Chondrocyte (in vitro differentiated cells): ENCODE measurements at regions not wholly inside any gene's neighbourhood (a gene's known extent, or its start where the extent isn't known, plus 50 kb on each side); places are given as distances from the start of the nearest gene placed in this dataset.

Experiments used
- DNase-seq: peaks from one replicate; pipeline ENCODE4 v3.0.0; 2021; ENCODE audit warnings: mixed read lengths, low spot score
- H3K27ac Mint-ChIP-seq: one replicate; pipeline ENCODE4 v1.8.0; 2021; ENCODE audit warnings: mild to moderate bottlenecking, moderate library complexity, mixed read lengths; ENCODE audit not compliant: unreplicated experiment
- H3K27me3 Mint-ChIP-seq: 2 replicates; pipeline ENCODE4 v1.8.0; 2021; ENCODE audit warnings: low read depth, mixed read lengths
- H3K36me3 Mint-ChIP-seq: 2 replicates; pipeline ENCODE4 v1.8.0; 2021; ENCODE audit warnings: low read depth, mixed read lengths
- H3K4me1 Mint-ChIP-seq: 2 replicates; pipeline ENCODE4 v1.8.0; 2021; ENCODE audit warnings: low read depth, mild to moderate bottlenecking, mixed read lengths
- H3K4me3 Mint-ChIP-seq: one replicate; pipeline ENCODE4 v1.8.0; 2021; ENCODE audit warnings: mild to moderate bottlenecking, moderate library complexity, mixed read lengths; ENCODE audit not compliant: unreplicated experiment
- H3K9me3 Mint-ChIP-seq: 2 replicates; pipeline ENCODE4 v1.8.0; 2021; ENCODE audit warnings: low read depth, mixed read lengths
- CTCF ChIP-seq: fragments of 200-600 bp; sonication (generic); IDR thresholded peaks from 2 replicates; pipeline ENCODE4 v1.5.0; 2021; ENCODE audit warnings: antibody characterized with exemption, mild to moderate bottlenecking, moderate library complexity

- Mint-ChIP-seq H3K4me1 (no peaks in the 10 kb centered on the region), H3K9me3 (no peaks in the 10 kb centered on the region), H3K36me3 (no peaks in the 10 kb centered on the region), H3K4me3 (no peak overlapping the region), H3K27ac (no peak overlapping the region), H3K27me3 (peaks cover 7% of the 10 kb centered on the region)
- DNase-seq, result no peak
- TF ChIP-seq CTCF, result no peak
These were observed 104.9 kb downstream of the MTNR1B start for GRCh38 chr11:93074352-93074751.

GRCh38 chr11:93075782-93076181, 106.3 kb downstream of the MTNR1B start:
- no peaks in the 10 kb centered on the region for H3K36me3 Mint-ChIP-seq
- H3K9me3 Mint-ChIP-seq, result no peaks in the 10 kb centered on the region
- no peak for TF ChIP-seq CTCF
- no peak for DNase-seq
- H3K27me3 Mint-ChIP-seq, result peaks cover 7% of the 10 kb centered on the region
- H3K4me1 Mint-ChIP-seq, result no peaks in the 10 kb centered on the region
- no peak overlapping the region for H3K27ac Mint-ChIP-seq
- no peak overlapping the region for H3K4me3 Mint-ChIP-seq

GRCh38 chr11:93080146-93080759, 110.8 kb downstream of the MTNR1B start:
- no peaks in the 10 kb centered on the region for H3K36me3 Mint-ChIP-seq

GRCh38 chr11:93081694-93082093, 112.2 kb downstream of the MTNR1B start:
- Mint-ChIP-seq H3K4me1 (peaks cover 3% of the 10 kb centered on the region), H3K36me3 (no peaks in the 10 kb centered on the region), H3K27ac (no peak overlapping the region), H3K9me3 (no peaks in the 10 kb centered on the region), H3K27me3 (peaks cover 11% of the 10 kb centered on the region), H3K4me3 (no peak overlapping the region)
- no peak for DNase-seq
- TF ChIP-seq CTCF, result no peak

More at GRCh38 chr11:93080146-93080759, 110.8 kb downstream of the MTNR1B start:
- H3K4me1 Mint-ChIP-seq, result peaks cover 3% of the 10 kb centered on the region
- H3K27ac Mint-ChIP-seq, result no peak overlapping the region
- DNase-seq, result no peak
- no peak overlapping the region for H3K4me3 Mint-ChIP-seq
- H3K27me3 Mint-ChIP-seq, result peaks cover 15% of the 10 kb centered on the region
- H3K9me3 Mint-ChIP-seq, result no peaks in the 10 kb centered on the region
- TF ChIP-seq CTCF, result no peak

GRCh38 chr11:93082900-93083299, 113.4 kb downstream of the MTNR1B start:
- DNase-seq, result no peak
- H3K27ac Mint-ChIP-seq, result no peak overlapping the region

More at GRCh38 chr11:93082900-93083299, 113.4 kb downstream of the MTNR1B start:
- Mint-ChIP-seq H3K4me3 (no peak overlapping the region), H3K36me3 (no peaks in the 10 kb centered on the region), H3K27me3 (peaks cover 10% of the 10 kb centered on the region), H3K4me1 (peaks cover 3% of the 10 kb centered on the region), H3K9me3 (no peaks in the 10 kb centered on the region)
- no peak for TF ChIP-seq CTCF
